OCI-LY1 (cell line): ENCODE measurements at regions not wholly inside any gene's neighbourhood (a gene's known extent, or its start where the extent isn't known, plus 50 kb on each side); places are given as distances from the start of the nearest gene placed in this dataset.

Experiments used
- CTCF ChIP-seq: fragments of 200-600 bp; sonication (generic), shearing (Covaris generic); IDR thresholded peaks from 2 replicates; pipeline ENCODE4 v1.5.1; 2017; ENCODE audit warnings: mild to moderate bottlenecking, antibody characterized with exemption, low read length, moderate library complexity, mixed read lengths
- EZH2 ChIP-seq: fragments of 200-600 bp; sonication (generic), shearing (Covaris generic); IDR thresholded peaks from 2 replicates; pipeline ENCODE4 v1.8.0; 2017; ENCODE audit warnings: borderline replicate concordance, mixed run types, mild to moderate bottlenecking, antibody characterized with exemption, low read length, moderate library complexity, mixed read lengths

DNA sequence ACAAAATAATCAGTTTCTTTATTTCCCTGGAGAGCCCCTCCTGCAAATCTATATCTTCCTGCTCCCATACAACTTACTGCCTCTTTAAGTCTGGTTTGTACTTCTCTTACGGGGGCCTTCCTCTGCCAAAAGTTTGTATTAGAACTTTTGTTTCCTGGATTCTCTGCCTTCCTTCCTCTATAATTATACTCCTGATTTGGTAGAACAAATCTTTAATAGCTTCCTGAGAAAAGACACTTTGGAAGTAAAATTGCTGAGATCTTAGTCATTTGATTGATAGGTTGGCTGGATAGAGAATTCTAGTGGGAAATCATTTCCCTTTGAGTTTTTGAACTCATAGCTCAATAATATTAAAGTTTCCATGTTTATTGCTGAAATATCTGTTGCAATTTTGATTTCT is 499.2 kb downstream of the RAB38 start:
- no peak for TF ChIP-seq CTCF
- no peak for TF ChIP-seq EZH2
